BJ (cell line): ENCODE measurements at regions not wholly inside any gene's neighbourhood (a gene's known extent, or its start where the extent isn't known, plus 50 kb on each side); places are given as distances from the start of the nearest gene placed in this dataset.

Experiments used
- CTCF ChIA-PET: fragments of 350-600 bp; formaldehyde crosslinking; extraction: SDS; loops from one replicate; lab custom pipeline; 2021; ENCODE audit warnings: antibody characterized with exemption, inconsistent platforms; lab: Yijun Ruan, JAX
- POLR2A ChIA-PET: fragments of 300-600 bp; sonication (Branson Sonifier 250); formaldehyde crosslinking; extraction: SDS; loops from one replicate; lab custom pipeline; 2021; ENCODE audit warnings: antibody characterized with exemption; lab: Charles Lee
- DNase-seq: peaks from one replicate; pipeline ENCODE4 v3.0.0-alpha.2; 2011; ENCODE audit warnings: low read depth
- H3K27me3 ChIP-seq: 2 replicates; pipeline ENCODE4 v1.6.0; 2011; ENCODE audit warnings: low read length; ENCODE audit not compliant: control insufficient read depth, insufficient read depth
- H3K36me3 ChIP-seq: 2 replicates; pipeline ENCODE4 v1.5.1; 2011; ENCODE audit warnings: low read length; ENCODE audit not compliant: control insufficient read depth, insufficient read depth
- H3K4me3 ChIP-seq: 2 replicates; pipeline ENCODE4 v1.5.1; 2011; ENCODE audit warnings: low read depth, mild to moderate bottlenecking, control low read depth, low read length
- CTCF ChIP-seq: IDR thresholded peaks from 2 replicates; pipeline ENCODE4 v1.5.1; 2011; ENCODE audit warnings: low read depth, mild to moderate bottlenecking, control low read depth, inconsistent platforms, low read length, moderate library complexity; ENCODE audit not compliant: insufficient read depth

GRCh38 chr2:172279813-172280212 is 147.6 kb upstream of the ITGA6 start:
- TF ChIP-seq CTCF = no peak
- H3K36me3 ChIP-seq = no peaks in the 10 kb centered on the region
- no peak for DNase-seq
- ChIA-PET CTCF (no interaction called here), POLR2A (no interaction called here)
- no peaks in the 10 kb centered on the region for H3K27me3 ChIP-seq
- no peak overlapping the region for H3K4me3 ChIP-seq

GRCh38 chr2:172280571-172281361 is 146.6 kb upstream of the ITGA6 start:
- no peak overlapping the region for H3K4me3 ChIP-seq
- ChIA-PET POLR2A (no interaction called here), CTCF (no interaction called here)
- no peak for DNase-seq
- no peak for TF ChIP-seq CTCF
- H3K36me3 ChIP-seq = no peaks in the 10 kb centered on the region
- no peaks in the 10 kb centered on the region for H3K27me3 ChIP-seq

GRCh38 chr2:172281648-172282570 is 145.5 kb upstream of the ITGA6 start:
- no peak for DNase-seq
- Histone ChIP-seq H3K36me3 (no peaks in the 10 kb centered on the region), H3K27me3 (no peaks in the 10 kb centered on the region), H3K4me3 (no peak overlapping the region)
- TF ChIP-seq CTCF = no peak
- ChIA-PET POLR2A (no interaction called here), CTCF (interaction anchor here (0.7 to 3.2 kb wide), 7 partner anchors 7 to 191 kb away, joined by 3 to 14 read pairs (median 3); no protein-coding TSS in a partner anchor)

- DNase-seq = peak; percentile 28
- no peaks in the 10 kb centered on the region for H3K27me3 ChIP-seq
- no peaks in the 10 kb centered on the region for H3K36me3 ChIP-seq
- POLR2A ChIA-PET = no interaction called here
- H3K4me3 ChIP-seq = no peak overlapping the region
- no peak for TF ChIP-seq CTCF
- CTCF ChIA-PET = interaction anchor here (0.7 to 3.2 kb wide), 6 partner anchors 8 to 190 kb away, joined by 3 to 14 read pairs (median 3); no protein-coding TSS in a partner anchor
Observed at GRCh38 chr2:172282944-172283343, 144.4 kb upstream of the ITGA6 start.

GRCh38 chr2:172283476-172283875 is 143.9 kb upstream of the ITGA6 start:
- no peak for TF ChIP-seq CTCF
- H3K4me3 ChIP-seq = no peak overlapping the region
- ChIA-PET POLR2A (no interaction called here), CTCF (interaction anchor here (1.2 to 3.3 kb wide), 4 partner anchors 9 to 182 kb away, joined by 3 to 14 read pairs (median 7); no protein-coding TSS in a partner anchor)
- no peak for DNase-seq
- H3K36me3 ChIP-seq = no peaks in the 10 kb centered on the region
- H3K27me3 ChIP-seq = no peaks in the 10 kb centered on the region
